ENCODE measurements at regions not wholly inside any gene's neighbourhood (a gene's known extent, or its start where the extent isn't known, plus 50 kb on each side); places are given as distances from the start of the nearest gene placed in this dataset.

DNA sequence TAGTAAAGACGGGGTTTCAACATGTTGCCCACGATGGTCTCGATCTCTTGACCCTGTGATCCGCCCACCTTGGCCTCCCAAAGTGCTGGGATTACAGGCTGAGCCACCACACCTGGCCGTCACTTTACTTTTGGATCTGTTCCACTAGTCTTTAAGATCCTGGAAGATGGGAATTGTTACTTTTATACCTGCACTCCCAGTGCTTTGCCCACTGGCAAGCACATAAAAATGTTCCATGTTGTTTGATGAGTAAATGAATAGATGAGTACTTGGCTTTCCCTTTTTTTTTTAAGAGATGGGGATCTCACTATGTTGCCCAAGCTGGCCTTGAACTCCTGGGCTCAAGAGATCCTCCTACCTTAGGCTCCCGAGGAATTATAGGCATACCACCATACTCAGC is 84.8 kb upstream of the SASH1 start:
- BruUV-seq (replicated peaks): no TSS peak
- POLR2A ChIA-PET (ENCODE audit: unreplicated experiment): no interaction called here
- ATAC-seq (ENCODE audit: low read depth): no peak

More for the DNA sequence above, 84.8 kb upstream of the SASH1 start:
- Histone ChIP-seq H3K9me3 (ENCODE audit: control insufficient read depth, insufficient read depth, low read length) (no peaks in the 10 kb centered on the region; the same call in 1 of the 2 replicates), H3K56ac (ENCODE audit: extremely low read depth, insufficient read depth, low read length) (no peak overlapping the region), H2AFZ (replicated peaks; ENCODE audit: low read length, poor library complexity) (no peak overlapping the region), H3K9me1 (ENCODE audit: insufficient read depth, low read length) (0 out of 2 replicates have a peak, but pooled peaks cover 5% of the 10 kb centered on the region), H3K27ac (ENCODE audit: insufficient read depth, low read length) (no peak overlapping the region), H4K20me1 (ENCODE audit: insufficient read depth, low read length) (no peaks in the 10 kb centered on the region), H2BK5ac (ENCODE audit: low read depth, low read length, poor library complexity, severe bottlenecking) (no peak overlapping the region), H3K4me2 (ENCODE audit: low read depth, low read length) (no peak overlapping the region), H3K4ac (ENCODE audit: low read depth, low read length) (no peak overlapping the region), H2BK20ac (ENCODE audit: low read depth, low read length) (no peak overlapping the region), H3K4me3 (ENCODE audit: insufficient read depth, low read depth, low read length) (no peak overlapping the region), H3K18ac (ENCODE audit: low read depth, low read length) (no peak overlapping the region), H2AK9ac (replicated peaks; ENCODE audit: low read depth, low read length, poor library complexity) (no peak overlapping the region), H3K9ac (ENCODE audit: low read depth, low read length) (no peak overlapping the region), H2AK5ac (ENCODE audit: low read depth, low read length) (no peak overlapping the region), H4K5ac (ENCODE audit: low read depth, low read length) (no peak overlapping the region), H2BK120ac (ENCODE audit: low read depth, low read length) (no peak overlapping the region), H4K91ac (ENCODE audit: insufficient read depth, low read depth, low read length) (no peak overlapping the region), H3K27me3 (ENCODE audit: control insufficient read depth, insufficient read depth, low read length) (no peaks in the 10 kb centered on the region), H4K8ac (ENCODE audit: low read depth in 2 of 2, low read length in 2 of 2) (no peak overlapping the region), H2BK15ac (ENCODE audit: low read depth, low read length) (no peak overlapping the region), H3K79me1 (ENCODE audit: low read depth in 1 of 2, low read length in 2 of 2) (no peaks in the 10 kb centered on the region), H3K14ac (replicated peaks; ENCODE audit: low read depth, low read length) (no peak overlapping the region), H3K23ac (ENCODE audit: low read depth, low read length) (no peak overlapping the region), H3K4me1 (ENCODE audit: control insufficient read depth, insufficient read depth, low read length) (no peaks in the 10 kb centered on the region), H3K36me3 (ENCODE audit: control insufficient read depth, insufficient read depth, low read length) (no peaks in the 10 kb centered on the region)
- TF ChIP-seq, protein P1, sequence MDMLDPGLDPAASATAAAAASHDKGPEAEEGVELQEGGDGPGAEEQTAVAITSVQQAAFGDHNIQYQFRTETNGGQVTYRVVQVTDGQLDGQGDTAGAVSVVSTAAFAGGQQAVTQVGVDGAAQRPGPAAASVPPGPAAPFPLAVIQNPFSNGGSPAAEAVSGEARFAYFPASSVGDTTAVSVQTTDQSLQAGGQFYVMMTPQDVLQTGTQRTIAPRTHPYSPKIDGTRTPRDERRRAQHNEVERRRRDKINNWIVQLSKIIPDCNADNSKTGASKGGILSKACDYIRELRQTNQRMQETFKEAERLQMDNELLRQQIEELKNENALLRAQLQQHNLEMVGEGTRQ (IDR thresholded peaks at IDR 0.05; ENCODE audit: low read depth, low read length): no peak
- TF ChIP-seq MXI1 (IDR thresholded peaks at IDR 0.05; ENCODE audit: borderline replicate concordance, low read depth, low read length) (no peak), POLR2A (IDR thresholded peaks at IDR 0.05; ENCODE audit: low read depth, low read length) (no peak), CEBPB (IDR thresholded peaks at IDR 0.05; ENCODE audit: low read depth, low read length) (no peak), RCOR1 (IDR thresholded peaks at IDR 0.05; ENCODE audit: insufficient replicate concordance, low read length) (no peak), CHD1 (IDR thresholded peaks at IDR 0.05; ENCODE audit: low read depth, low read length) (no peak), RAD21 (IDR thresholded peaks at IDR 0.05; ENCODE audit: low read length) (no peak), BHLHE40 (IDR thresholded peaks at IDR 0.05; ENCODE audit: low read depth, low read length) (no peak)
- CTCF ChIA-PET: interaction anchor here (1.1 to 1.2 kb wide), 2 partner anchors 10 to 80 kb away, joined by 3 read pairs; no protein-coding TSS in a partner anchor
- intact Hi-C loops (cut with micrococcal nuclease): no loop called here
- no peak for DNase-seq
- WGBS, 2 experiments (ENCODE audit: extremely low coverage in 2 of 2, insufficient read length in 1 of 2): no CpG with 5 or more reads among the region's 6 CpGs
- dilution Hi-C loops (cut with HindIII; ENCODE audit: low sequenced_read_pairs, unreplicated experiment): no loop called here
- in situ Hi-C loops (cut with MboI; ENCODE audit: low sequenced_read_pairs): no loop called here

All from IMR-90 (cell line).